ENCODE measurements at regions not wholly inside any gene's neighbourhood (a gene's known extent, or its start where the extent isn't known, plus 50 kb on each side); places are given as distances from the start of the nearest gene placed in this dataset.
"Not testable (repeated sequence)": the region's sequence is repeated elsewhere in the genome, so short reads cannot be mapped to it uniquely, and the experiment has no call there.

DNA sequence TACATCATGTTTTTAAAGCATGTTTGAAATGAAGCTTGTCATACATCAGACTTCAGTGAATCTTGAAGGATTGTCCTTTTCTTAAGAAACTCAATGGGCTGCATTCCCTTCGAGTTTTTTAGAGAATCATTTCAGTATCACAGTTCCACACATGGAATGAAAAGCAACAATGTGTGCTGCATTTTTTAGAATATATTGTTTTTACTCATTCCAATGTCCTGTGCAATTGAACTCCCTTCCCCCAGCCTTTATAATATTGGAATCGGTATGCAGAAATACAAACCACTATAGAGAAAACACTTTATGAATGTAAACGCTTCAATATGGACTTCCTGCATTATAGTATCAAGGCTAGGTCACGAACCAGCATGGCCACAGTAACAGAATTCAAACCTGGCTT is 634.4 kb downstream of the GATA3 start:
- Mint-ChIP-seq H3K36me3 (no peaks in the 10 kb centered on the region), H3K4me3 (no peak overlapping the region), H3K27ac (no peak overlapping the region), H3K4me1 (no peaks in the 10 kb centered on the region), H3K9me3 (peaks cover 3% of the 10 kb centered on the region in 2 donors), H3K27me3 (ENCODE audit: low read depth in 2 of 2) (peaks cover 9 to 11% of the 10 kb centered on the region in 2 donors)
- Histone ChIP-seq H3K27ac (ENCODE audit: low read length) (no peak overlapping the region), H3K4me3 (ENCODE audit: low read length) (no peak overlapping the region), H3K9me3 (ENCODE audit: control insufficient read depth, insufficient read depth, low read length) (no peaks in the 10 kb centered on the region), H3K36me3 (ENCODE audit: control insufficient read depth, insufficient read depth, low read length) (no peaks in the 10 kb centered on the region), H3K4me1 (ENCODE audit: control insufficient read depth, insufficient read depth, low read length) (no peaks in the 10 kb centered on the region), H3K27me3 (ENCODE audit: control insufficient read depth, insufficient read depth, low read length) (no peaks in the 10 kb centered on the region)
- 78% methylated on average over 4 of the region's 4 CpGs for WGBS (ENCODE audit: insufficient coverage)
- DNase-seq (no peak), ATAC-seq (no peak)
- intact Hi-C loops (cut with micrococcal nuclease): no loop called here
- TF ChIP-seq CTCF (IDR thresholded peaks at IDR 0.05): no peak

DNA sequence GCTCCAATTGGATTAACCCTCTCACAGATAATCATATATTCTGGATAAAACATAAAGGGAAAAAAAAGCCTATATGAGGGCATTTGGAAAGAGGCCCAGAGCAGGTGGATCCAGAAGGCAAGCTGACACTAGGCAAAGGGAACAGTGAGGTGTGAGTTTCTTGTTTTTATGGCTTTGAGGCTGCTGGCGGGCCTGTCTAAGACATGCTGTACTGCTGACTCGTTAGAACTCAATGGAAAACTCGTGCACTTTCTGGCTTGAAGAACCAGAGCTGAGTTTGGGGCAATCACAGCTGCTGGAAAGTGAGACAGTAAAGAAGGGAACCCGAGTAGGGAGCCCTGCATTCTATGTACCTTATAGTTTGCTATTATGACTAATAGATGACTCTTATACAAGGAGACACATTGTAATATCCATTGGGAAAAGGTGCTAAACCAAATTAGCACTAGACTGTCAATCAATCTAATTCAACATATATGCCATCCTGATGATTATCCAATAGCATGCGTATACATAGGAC is 637.1 kb downstream of the GATA3 start:
- Mint-ChIP-seq H3K36me3 (no peaks in the 10 kb centered on the region), H3K27ac (no peak overlapping the region), H3K4me1 (no peaks in the 10 kb centered on the region), H3K9me3 (peaks cover 3% of the 10 kb centered on the region in 2 donors), H3K4me3 (no peak overlapping the region), H3K27me3 (ENCODE audit: low read depth in 2 of 2) (peaks cover 6 to 18% of the 10 kb centered on the region in 2 donors)
- ATAC-seq (no peak), DNase-seq (no peak)
- Histone ChIP-seq H3K36me3 (ENCODE audit: control insufficient read depth, insufficient read depth, low read length) (no peaks in the 10 kb centered on the region), H3K4me3 (ENCODE audit: low read length) (no peak overlapping the region), H3K27me3 (ENCODE audit: control insufficient read depth, insufficient read depth, low read length) (no peaks in the 10 kb centered on the region), H3K27ac (ENCODE audit: low read length) (no peak overlapping the region), H3K9me3 (ENCODE audit: control insufficient read depth, insufficient read depth, low read length) (no peaks in the 10 kb centered on the region), H3K4me1 (ENCODE audit: control insufficient read depth, insufficient read depth, low read length) (no peaks in the 10 kb centered on the region)
- no peak for TF ChIP-seq CTCF (IDR thresholded peaks at IDR 0.05)
- WGBS (ENCODE audit: insufficient coverage): 60% methylated on average over 3 of the region's 5 CpGs
- intact Hi-C loops (cut with micrococcal nuclease): no loop called here

DNA sequence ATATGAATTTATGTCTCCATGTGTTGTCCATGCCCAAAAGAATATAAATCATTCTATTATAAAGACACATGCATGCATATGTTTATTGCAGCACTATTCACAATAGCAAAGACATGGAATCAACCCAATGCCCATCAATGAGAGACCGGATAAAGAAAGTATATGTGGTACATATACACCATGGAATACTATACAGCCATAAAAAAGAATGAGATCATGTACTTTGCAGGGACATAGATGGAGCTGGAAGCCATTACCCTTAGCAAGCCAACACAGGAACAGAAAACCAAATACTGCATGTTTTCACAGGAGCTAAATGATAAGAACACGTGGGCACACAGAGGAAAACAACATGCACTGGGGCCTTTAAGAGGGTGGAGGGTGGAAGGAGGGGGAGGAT is 639.1 kb downstream of the GATA3 start:
- H3K9me3 Mint-ChIP-seq; H3K36me3 Mint-ChIP-seq; H3K4me3 ChIP-seq (ENCODE audit: low read length); H3K4me1 ChIP-seq (ENCODE audit: control insufficient read depth, insufficient read depth, low read length); H3K27ac Mint-ChIP-seq; H3K4me3 Mint-ChIP-seq; intact Hi-C loops (cut with micrococcal nuclease); H3K4me1 Mint-ChIP-seq; ATAC-seq; DNase-seq; H3K27me3 ChIP-seq (ENCODE audit: control insufficient read depth, insufficient read depth, low read length); H3K27ac ChIP-seq (ENCODE audit: low read length); H3K9me3 ChIP-seq (ENCODE audit: control insufficient read depth, insufficient read depth, low read length); H3K36me3 ChIP-seq (ENCODE audit: control insufficient read depth, insufficient read depth, low read length): not testable (repeated sequence)
- H3K27me3 Mint-ChIP-seq (ENCODE audit: low read depth in 2 of 2): peaks cover 3 to 18% of the 10 kb centered on the region in 2 donors
- 91% methylated on average over 1 of the region's 2 CpGs for WGBS (ENCODE audit: insufficient coverage)

DNA sequence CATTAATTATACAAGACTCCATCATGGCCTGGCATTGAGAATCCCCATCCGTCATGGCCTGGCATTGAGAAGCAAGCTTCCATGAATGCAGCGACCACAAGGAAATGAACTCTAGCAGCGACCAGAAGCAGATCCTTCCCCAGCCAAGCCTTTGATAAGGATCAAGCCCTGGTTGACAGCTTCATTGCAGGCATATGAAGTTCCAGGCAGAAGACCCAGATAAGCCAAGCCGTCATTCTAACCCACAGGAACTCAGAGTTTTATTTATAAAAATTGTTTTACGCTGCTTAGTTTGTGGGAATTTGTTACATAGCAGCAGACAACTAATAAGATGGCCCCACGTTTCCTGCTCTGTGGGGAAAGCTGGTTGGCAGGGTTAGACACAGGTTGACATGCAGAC is 642.3 kb downstream of the GATA3 start:
- Histone ChIP-seq H3K4me1 (ENCODE audit: control insufficient read depth, insufficient read depth, low read length) (no peaks in the 10 kb centered on the region), H3K36me3 (ENCODE audit: control insufficient read depth, insufficient read depth, low read length) (no peaks in the 10 kb centered on the region), H3K4me3 (ENCODE audit: low read length) (no peak overlapping the region), H3K27ac (ENCODE audit: low read length) (no peak overlapping the region), H3K27me3 (ENCODE audit: control insufficient read depth, insufficient read depth, low read length) (no peaks in the 10 kb centered on the region), H3K9me3 (ENCODE audit: control insufficient read depth, insufficient read depth, low read length) (no peaks in the 10 kb centered on the region)
- intact Hi-C loops (cut with micrococcal nuclease): no loop called here
- 79% methylated on average over 6 of the region's 6 CpGs for WGBS (ENCODE audit: insufficient coverage)
- Mint-ChIP-seq H3K27me3 (ENCODE audit: low read depth in 2 of 2) (peaks cover 7 to 24% of the 10 kb centered on the region in 2 donors), H3K27ac (no peak overlapping the region), H3K9me3 (peaks cover 3% of the 10 kb centered on the region in 2 donors), H3K36me3 (no peaks in the 10 kb centered on the region), H3K4me1 (no peaks in the 10 kb centered on the region), H3K4me3 (no peak overlapping the region)
- ATAC-seq (no peak), DNase-seq (no peak)
- TF ChIP-seq CTCF (IDR thresholded peaks at IDR 0.05): no peak
